Activated gamma-delta T cell (primary cell): ENCODE measurements at regions not wholly inside any gene's neighbourhood (a gene's known extent, or its start where the extent isn't known, plus 50 kb on each side); places are given as distances from the start of the nearest gene placed in this dataset.
"Not testable (repeated sequence)": the region's sequence is repeated elsewhere in the genome, so short reads cannot be mapped to it uniquely, and the experiment has no call there.

Experiments used
- DNase-seq: peaks from one replicate; lab custom pipeline; 2025; lab: John Stamatoyannopoulos, UW

DNA sequence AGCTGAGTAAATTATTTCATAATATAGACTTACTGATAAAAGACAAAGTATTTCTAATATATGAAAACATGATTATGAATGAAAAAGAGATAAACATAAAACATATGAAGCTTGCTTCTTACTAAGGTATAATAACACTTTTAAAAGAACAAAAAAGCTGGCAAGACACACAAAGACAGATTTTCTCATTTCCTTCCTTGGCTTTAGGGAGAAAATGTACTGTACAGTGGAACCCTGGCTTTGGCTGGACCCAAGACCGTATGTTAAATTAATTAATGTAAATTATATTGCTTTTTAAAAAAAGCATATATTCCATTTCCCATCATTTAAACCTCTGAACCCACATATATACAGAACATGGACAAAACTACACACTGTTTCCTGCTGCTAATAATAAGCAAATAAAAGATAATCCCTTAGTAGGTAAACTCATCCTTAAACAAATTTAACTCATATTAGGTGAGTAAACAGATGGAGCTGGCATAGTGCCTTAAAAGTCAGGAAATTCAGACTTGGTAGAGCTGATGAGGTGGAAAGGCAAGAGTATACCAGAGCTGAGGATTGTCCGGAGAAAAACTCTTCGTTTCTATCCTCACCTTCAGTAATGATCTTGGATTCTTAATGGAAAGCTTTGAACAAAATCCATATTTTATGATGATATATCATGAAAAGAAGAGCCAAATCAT, 1016.4 kb upstream of the KCND2 start:
- DNase-seq, result no peak

DNA sequence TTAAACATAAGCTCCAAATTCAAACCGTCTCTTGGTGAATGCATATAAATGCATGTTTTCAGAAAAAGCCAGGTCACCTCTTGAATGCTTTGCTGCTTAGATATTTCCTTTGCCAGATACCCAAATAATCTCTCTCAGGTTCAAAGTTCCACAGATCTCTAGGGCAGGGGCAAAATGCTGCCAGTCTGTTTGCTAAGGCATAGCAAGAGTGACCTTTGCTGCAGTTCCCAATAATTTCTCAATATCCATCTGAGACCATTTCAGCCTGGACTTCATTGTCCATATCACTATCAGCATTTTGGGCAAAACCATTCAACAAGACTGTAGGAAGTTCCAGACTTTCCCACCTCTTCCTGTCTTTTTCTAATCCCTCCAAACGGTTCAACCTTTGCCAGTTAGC, 1006.2 kb upstream of the KCND2 start:
- not testable (repeated sequence) for DNase-seq

DNA sequence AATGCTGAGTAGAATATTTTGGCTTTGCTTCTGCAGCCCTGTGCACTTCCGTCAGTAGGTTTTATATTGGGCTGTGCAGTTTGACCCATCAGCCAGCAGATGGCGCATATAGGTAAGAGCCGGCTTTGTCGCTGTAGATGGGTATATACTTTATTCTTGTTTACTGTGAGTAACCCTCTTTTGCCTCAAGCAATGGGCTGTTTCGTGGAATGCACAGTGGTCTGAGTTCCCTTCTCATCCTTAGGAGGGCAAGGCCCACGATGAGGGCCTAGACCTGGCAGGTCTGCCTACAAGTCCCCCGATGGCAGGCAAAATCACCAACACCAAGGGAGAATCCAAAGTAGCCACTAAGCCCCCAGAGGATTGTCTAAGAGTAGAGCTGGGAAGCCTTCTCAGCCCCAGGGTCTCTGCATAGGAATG, 1002.9 kb upstream of the KCND2 start:
- no peak for DNase-seq

DNA sequence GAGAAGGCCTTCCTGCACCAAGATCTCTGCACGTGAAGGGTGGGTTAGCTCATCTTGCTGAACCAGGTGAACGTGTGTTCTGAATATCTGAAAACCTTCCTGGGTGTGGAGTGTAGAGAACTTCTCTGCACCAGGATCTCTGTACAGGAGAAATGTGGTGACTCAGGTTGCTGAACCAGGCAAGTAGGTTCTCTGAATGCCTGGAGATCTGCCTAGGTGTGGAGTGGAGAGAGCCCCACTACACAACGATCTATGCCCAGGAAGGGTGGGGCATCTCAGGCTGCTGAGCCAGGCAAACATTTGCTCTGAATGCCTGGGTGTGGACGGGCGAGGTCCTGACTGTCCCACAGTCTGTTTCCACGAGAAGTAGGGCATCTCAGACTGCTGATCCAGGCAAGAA, 1002.3 kb upstream of the KCND2 start:
- DNase-seq, result no peak

DNA sequence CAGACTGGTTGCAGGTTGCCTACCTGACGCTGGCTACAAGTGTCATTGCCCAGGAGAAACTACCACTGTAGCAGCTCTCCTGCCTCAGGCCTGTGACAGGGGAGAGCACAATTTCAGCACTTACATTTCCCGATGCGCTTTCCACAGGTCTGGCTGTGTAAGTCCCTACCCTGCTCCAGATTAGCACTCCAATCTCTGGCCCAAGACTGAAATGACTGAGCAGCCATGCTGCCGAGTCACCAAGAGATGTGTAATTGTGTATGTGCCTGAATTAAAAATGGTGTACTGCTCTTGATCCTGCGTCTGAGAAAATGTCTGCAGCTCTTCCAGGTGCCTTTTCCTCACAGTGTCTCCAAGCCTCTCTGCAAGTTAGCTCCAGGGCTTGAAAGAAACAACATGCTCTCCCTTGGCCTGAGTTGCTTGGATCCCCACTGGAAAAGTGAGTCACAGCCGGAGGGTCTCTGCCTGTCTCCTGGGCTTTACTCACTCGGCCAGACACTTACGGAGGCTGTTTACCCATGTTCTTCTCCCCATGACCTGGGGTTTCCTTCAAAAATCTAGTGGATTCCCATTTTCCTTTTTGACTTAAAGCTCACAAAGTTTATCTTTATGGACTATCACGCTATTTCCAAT, 1001.7 kb upstream of the KCND2 start:
- no peak for DNase-seq

DNA sequence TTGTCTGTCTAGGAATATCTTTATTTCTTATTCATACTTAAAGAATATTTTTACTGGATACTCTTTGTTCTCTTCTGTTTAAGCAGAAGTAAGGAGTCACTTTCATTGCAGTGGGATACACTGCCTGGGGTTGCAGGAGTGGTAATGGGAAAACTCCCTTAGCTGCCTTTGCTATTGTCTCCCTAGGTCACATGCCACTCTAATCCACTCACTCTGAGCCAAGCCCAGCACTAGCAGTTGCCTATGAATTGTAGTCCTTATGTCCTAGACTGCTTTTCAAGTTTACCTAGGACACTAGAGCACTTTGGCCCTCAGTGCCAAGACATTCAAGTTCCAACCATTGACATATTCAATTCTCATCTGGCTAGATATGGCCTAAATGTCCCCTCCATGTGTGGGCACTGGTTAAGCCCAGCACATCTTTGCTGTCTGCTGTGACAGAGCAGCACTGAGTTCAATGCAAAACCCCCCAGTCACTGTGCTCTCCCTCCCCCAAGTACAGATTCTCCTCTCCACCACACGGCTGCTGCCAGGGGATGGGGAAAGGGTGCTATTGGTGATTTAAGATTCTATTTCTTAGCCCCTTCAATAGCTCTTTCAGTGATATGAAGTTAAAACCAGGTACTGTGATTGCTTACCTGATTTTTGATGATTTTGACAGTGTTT, 991.7 kb upstream of the KCND2 start:
- DNase-seq, result no peak

DNA sequence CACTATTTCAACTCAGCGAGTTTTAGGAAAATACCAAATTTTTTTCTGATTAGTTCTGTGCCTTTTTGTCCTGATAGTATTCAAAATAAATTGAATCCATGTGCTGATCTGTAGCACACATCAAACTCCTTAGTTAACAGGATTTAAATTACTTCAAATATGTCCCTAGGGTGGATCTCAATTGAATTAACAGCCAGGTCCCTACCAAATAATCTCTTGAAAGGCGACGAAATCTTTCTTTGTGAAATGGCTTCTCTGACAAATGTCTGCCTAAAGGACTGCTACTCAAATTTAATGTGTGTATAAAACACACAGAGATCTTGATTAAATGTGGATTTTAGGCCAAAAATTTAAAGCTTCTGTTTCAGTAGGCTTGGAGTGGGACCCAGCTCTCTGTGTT, 989.6 kb upstream of the KCND2 start:
- no peak for DNase-seq

DNA sequence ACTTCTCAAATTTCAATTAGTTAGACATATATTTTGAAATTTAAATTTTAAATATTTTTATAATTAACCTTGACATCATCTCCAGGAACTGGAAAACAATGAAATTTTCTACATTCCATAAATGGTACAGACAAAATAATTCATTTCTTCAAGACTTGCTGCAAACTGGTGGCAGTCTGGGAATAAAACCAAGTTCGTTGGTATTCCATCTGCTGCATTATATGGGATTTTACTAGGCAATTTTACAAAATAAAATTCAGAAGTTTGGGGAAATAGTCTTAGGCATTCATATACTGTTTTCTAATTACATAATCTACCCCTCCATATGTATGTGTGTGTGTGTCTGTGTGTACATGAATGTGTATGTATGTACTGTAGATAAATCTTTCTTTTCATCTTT, 984.6 kb upstream of the KCND2 start:
- no peak for DNase-seq

DNA sequence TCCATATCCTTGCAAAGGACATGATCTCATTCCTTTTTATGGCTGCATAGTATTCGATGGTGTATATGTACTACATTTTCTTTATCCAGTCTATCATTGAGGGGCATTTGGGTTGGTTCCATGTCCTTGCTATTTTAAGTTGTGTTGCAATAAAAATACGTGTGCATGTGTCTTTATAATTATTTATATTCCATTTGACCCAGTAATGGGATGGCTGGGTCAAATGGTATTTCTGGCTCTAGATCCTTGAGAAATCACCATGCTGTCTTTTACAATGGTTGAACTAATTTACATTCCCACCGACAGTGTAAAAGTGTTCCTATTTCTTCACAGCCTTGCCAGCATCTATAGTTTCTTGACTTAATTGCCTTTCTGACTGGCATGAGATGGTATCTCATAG, 972.6 kb upstream of the KCND2 start:
- DNase-seq, result not testable (repeated sequence)

DNA sequence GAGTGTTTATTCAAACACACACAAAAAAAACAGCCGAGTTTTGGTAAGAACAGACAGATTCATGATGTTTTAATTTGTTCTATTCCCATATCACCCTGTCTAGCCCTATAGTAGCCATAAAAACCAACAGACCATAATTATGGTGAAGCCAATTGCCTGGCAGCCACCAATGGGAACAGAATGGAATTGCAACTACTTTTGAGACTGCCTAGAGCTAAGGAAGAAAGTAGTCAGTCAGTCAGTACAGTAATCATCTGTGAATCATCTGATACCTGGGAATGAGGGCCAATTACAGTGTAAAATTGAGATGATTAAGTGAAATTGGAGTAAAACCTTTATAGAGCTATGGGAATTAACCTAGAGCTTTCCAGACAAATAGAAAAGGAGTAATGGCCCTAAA, 952.7 kb upstream of the KCND2 start:
- DNase-seq, result no peak

DNA sequence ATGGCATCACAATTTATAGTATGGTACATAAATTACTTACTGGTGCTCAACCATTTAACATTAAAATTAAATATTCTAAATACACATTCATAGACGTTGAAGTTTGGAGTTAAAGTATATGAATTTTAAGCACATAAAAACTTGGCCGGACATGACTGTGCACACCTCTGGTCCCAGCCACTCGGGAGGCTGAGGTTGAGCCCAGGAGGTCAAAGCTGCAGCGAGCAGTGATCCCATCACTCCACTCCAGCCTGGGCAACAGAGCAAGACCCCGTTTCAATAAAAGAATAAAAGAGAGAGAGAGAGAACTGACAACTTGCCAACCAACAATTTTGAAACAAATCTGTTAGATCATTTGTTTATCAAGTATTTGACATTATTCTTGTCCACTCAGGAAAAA, 943.3 kb upstream of the KCND2 start:
- no peak for DNase-seq

DNA sequence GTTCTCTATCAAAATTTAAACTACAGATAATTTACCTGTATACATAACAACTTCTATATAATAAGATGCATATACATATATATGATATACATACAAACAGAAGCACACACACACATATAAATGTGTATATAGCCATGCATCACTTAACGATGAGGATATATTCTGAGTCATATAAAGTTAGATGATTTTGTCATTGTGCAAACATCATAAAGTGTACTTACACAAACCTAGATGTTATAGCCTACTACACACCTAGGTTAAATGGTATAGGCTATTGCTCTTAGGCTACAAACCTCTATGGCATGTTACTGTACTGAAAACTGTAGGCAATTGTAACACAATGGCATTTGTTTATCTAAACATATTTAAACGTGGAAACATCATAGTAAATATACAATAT, 937.6 kb upstream of the KCND2 start:
- no peak for DNase-seq

DNA sequence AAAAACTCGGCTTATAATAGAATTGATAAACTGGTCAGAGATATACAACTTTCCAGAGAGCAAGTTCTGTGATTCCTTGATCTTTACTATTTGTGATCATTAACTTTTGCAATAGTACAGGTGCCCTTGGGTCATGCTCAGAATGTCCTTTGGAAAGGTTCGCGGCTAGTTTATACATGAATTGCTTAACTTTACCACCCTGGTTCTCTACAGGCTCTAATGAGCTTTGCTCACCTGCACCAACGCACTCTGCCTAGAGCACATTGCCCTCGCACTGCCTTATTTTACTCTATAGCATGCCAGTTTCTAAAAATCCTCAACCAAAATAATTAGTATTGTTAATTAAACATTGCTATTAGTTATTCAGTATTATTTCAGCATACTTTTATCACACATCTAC, 931.2 kb upstream of the KCND2 start:
- no peak for DNase-seq

DNA sequence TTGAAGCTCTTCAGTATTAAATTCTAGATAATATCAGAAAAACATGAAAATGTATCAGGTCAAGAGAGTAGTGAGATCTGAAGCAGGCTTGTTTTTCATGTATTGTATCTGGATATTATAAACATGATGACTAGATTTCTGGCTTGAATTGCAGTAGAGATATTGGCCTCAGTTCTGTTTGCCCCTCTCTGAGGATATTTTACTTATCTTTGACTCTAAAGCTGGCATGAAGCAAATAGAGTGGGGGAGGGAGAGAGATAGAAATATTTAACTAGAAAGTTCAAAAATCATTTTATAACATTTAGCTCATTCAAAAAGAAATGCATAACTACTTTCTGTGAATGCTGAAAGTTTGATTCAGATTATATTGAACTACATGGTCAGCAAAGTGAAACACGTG, 929.7 kb upstream of the KCND2 start:
- DNase-seq, result no peak

DNA sequence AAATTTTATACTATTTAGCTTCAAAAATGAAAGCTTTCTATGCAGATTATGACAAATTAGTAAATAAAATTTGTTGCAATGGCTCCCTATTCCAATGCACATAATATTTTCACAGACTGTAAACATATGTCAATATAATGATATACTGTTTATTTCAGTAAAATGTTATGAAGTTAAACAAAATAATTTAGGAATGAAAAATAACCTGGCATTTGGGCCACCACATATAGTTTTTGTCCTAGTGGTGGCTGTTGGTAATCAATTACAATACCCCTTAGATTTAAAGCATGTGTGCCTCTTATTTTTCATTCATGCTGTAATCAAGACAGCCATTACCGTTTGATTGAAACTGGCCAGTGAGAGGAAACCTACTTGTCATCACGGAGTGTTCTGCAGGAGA, 928.5 kb upstream of the KCND2 start:
- no peak for DNase-seq

DNA sequence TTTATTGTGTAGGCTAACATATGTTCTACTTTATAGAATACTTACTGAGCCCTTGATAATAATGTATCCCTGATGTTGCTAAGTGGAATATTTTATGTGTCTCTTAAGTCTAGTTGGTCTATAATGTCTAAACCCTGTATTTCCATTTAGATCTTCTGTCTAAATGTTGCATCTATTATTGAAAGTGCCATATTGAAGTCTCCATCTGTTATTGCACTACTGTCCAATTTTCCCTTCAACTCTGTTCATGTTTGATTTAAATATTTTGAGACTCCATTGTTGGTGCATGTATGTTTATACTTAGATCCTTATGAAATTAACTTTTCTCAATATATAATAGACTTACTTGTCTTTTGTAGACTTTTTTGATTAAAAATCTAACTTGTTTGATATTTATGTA, 924.5 kb upstream of the KCND2 start:
- DNase-seq, result no peak

DNA sequence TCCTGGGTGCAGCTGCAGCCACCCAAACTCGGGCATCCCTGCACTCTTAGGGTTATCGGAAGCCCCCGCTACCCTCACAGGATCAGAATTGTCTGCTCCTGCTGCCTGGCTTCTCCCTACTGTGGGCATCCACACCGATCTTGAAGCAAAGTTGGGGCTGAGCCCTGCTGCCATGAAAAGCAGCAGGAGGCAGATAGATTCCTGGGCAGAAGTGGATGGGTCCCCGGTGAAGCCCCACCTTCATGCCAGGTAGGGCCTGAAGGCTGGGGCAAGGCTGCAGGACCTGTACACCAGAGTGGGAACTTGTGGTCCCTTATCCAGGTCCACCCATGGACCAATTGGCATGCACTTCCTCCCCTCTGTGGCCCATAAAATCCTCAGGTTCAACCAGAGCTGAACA, 922.6 kb upstream of the KCND2 start:
- DNase-seq, result no peak

DNA sequence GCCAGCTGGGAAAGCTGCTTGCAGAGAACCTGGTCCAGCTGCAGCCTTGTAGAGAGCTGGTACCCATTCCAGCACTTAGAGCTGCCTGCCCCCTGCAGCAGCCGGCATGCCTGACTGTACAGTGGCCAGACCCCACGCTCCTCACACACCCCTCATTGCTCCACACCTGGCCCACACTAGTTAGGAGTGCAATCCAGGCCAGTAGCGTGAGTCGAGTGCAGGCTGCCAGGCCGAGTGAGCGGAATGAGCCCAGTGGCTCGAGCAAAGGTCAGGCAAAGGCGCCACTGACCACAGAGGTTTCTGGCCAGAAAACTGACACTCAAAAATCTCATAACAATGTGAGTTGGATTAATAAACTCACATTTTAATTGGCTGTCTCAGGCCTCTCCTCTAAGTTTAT, 921.7 kb upstream of the KCND2 start:
- no peak for DNase-seq

DNA sequence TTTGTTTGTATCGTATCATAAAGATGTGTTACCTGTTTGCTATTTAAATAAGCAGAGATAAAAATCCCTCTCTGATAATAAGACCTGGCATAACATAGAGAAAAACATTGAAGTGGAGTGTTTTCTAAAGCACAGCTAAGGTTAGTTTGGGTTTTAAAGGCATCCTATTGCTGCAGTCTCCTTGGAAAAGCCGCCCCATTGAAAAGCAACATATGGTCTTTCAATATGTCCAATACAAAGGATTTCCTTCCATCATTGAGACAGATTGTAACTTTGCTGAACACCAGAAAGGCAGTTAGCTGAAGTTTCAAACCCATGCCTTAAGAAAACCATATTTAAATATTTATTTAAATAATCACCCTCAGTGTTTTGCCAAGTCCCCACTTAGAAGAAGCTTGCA, 898.5 kb upstream of the KCND2 start:
- DNase-seq, result no peak

DNA sequence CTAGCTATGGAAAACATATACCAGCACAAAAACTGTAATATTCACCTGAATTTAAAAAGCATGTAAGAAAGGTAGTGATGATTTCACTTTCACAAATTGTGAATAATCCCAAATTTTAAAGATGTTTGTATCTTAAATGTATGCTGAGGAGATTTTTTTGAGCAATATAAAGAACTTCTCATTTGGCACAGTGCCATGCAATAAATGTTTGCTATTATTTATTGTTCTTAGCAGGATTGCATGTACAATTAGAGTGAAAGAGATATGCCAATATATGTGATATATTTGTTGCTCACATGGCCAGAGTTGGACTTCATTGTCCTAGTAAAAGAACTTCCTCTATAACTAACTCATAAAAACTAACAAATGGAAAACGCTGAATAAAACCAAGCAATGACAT, 895.1 kb upstream of the KCND2 start:
- DNase-seq, result no peak

DNA sequence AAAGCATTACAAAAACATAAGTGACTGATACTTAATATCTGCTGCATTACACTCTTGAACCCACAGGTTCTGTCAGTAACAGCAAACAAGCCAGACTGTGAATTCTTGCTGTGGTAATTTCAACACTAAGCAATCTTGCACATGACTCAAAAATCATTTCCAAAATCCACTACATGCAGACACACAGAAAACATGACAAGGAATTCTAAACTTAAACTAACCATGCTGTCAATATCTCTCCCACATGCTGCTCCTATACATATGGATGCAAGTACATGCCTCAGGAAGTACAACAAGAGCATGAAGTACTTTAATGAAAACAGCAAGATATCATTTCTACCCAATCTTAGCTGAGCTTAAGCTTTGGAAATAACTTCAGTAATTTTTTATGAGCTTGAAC, 890.2 kb upstream of the KCND2 start:
- no peak for DNase-seq

DNA sequence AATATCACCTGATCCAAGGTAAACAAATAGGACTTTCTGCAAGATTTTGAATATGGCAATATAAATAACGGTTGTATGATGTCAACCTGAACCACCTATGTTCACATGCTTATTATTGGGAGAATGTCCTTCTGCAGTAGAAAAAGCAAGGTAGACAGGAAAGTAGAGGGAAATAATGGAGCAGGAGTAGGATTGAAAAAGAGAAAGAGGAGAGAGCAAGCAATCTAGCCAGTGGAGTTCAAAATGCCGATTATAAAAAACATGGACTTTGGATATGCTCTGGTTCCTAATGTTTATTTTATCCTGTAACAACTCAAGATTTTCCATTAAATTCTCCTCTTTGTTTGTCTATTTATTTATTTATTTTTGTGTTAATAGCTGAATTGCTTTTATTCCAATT, 878.0 kb upstream of the KCND2 start:
- DNase-seq, result no peak

DNA sequence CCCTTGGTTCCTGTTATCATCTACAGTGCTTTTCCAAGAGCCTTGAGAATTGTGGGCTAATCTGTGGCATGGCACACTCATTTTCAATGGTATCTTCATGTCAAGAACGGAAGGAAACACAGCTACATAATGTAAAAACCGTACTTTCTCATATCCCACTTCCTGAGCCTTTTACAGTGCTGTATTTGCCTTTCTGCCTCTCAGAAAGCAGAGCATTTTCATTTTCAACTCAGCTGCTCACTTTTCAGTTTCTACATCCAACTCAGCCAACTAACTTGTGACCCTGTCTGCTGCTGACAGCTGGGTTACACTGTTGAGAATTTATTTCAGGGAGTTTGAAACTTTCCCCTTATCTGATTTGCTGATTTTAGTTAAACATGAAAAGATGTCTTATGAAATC, 875.8 kb upstream of the KCND2 start:
- DNase-seq, result no peak

DNA sequence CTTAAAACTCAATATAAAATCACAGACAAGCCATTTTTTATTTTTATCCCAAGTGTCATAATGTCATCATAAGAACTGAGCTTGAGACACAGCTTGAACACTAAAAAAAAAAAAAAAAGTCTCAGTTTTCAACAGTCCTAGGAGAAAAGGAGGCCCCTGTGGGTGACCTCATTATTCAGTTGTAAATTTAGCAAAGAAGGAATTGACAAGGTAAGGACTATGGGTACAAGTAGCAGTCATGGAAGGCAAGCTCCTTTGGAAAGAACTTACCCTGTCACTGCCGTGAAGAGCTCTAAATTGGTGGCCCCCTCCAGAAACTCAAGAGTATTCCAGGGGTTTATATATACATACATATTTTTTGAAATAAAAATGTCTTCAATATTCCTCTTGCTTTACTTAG, 864.4 kb upstream of the KCND2 start:
- no peak for DNase-seq
